Stimulated activated CD4-positive, alpha-beta T cell treated with anti-CD3 and anti-CD28 coated beads, Interleukin-2, amount 100 ng/mL, for 24 hours (primary cell): ENCODE measurements at regions not wholly inside any gene's neighbourhood (a gene's known extent, or its start where the extent isn't known, plus 50 kb on each side); places are given as distances from the start of the nearest gene placed in this dataset.

Source experiments
- DNase-seq, 2 donors: peaks; one replicate each; pipeline ENCODE4 v3.0.0-alpha.2; 2020

GRCh38 chr6:12221856-12222255 lies 68.3 kb upstream of the EDN1 start:
- DNase-seq: no peak

- no peak for DNase-seq
These were observed 67.5 kb upstream of the EDN1 start for GRCh38 chr6:12222405-12223366.

- no peak for DNase-seq
These were observed 66.8 kb upstream of the EDN1 start for GRCh38 chr6:12223383-12223782.

GRCh38 chr6:12224251-12224650 lies 65.9 kb upstream of the EDN1 start:
- DNase-seq: no peak

- DNase-seq: no peak
These were observed 61.6 kb upstream of the EDN1 start for GRCh38 chr6:12228447-12229146.

- DNase-seq: no peak
These were observed 60.8 kb upstream of the EDN1 start for GRCh38 chr6:12229332-12229731.

GRCh38 chr6:12230523-12230922 lies 59.6 kb upstream of the EDN1 start:
- no peak for DNase-seq

- DNase-seq: no peak
These were observed 57.8 kb upstream of the EDN1 start for GRCh38 chr6:12232339-12232738.

GRCh38 chr6:12232821-12233220 lies 57.3 kb upstream of the EDN1 start:
- DNase-seq: no peak

- peak; percentile 10 to 33 for DNase-seq
These were observed 56.2 kb upstream of the EDN1 start for GRCh38 chr6:12233693-12234571.

- DNase-seq: no peak
These were observed 54.8 kb upstream of the EDN1 start for GRCh38 chr6:12235341-12235740.

- DNase-seq: no peak
These were observed 51.9 kb upstream of the EDN1 start for GRCh38 chr6:12238219-12238618.
